ENCODE measurements at regions not wholly inside any gene's neighbourhood (a gene's known extent, or its start where the extent isn't known, plus 50 kb on each side); places are given as distances from the start of the nearest gene placed in this dataset.

DNA sequence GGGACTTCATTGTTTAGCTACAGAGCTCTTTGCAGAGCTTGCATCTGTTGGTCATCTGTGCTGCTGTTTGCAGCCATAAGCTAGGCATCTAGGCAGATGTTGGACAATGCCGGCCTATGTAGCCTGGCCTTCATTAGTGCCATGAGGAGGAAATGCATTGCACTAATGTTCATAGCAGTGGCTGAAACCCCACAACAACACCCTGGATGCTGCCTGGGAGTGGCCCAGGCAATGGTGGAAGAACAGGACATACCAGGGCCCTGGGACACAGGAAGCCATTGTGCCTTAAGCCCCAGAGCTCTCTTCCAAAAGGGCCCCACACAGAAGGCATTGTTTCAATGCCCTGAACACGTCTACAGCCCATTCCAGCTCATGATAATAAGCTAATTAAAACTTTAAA is 131.5 kb upstream of the LYZL1 start:
- TF ChIP-seq, protein P1, sequence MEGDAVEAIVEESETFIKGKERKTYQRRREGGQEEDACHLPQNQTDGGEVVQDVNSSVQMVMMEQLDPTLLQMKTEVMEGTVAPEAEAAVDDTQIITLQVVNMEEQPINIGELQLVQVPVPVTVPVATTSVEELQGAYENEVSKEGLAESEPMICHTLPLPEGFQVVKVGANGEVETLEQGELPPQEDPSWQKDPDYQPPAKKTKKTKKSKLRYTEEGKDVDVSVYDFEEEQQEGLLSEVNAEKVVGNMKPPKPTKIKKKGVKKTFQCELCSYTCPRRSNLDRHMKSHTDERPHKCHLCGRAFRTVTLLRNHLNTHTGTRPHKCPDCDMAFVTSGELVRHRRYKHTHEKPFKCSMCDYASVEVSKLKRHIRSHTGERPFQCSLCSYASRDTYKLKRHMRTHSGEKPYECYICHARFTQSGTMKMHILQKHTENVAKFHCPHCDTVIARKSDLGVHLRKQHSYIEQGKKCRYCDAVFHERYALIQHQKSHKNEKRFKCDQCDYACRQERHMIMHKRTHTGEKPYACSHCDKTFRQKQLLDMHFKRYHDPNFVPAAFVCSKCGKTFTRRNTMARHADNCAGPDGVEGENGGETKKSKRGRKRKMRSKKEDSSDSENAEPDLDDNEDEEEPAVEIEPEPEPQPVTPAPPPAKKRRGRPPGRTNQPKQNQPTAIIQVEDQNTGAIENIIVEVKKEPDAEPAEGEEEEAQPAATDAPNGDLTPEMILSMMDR (conservative IDR thresholded peaks at IDR 0.05; ENCODE audit: low read depth in 2 of 2) = no peak
- TF ChIP-seq POLR2AphosphoS5 (IDR thresholded peaks at IDR 0.05; ENCODE audit: low read depth) (no peak), EZH2 (IDR thresholded peaks at IDR 0.05; ENCODE audit: low read depth, unreplicated experiment) (no peak)

Measured in GM23338 (cell line).